SK-N-DZ (cell line): ENCODE measurements at regions not wholly inside any gene's neighbourhood (a gene's known extent, or its start where the extent isn't known, plus 50 kb on each side); places are given as distances from the start of the nearest gene placed in this dataset.
"Not testable (repeated sequence)": the region's sequence is repeated elsewhere in the genome, so short reads cannot be mapped to it uniquely, and the experiment has no call there.

ENCODE experiments used
- DNase-seq: peaks from one replicate; pipeline ENCODE4 v3.0.0-alpha.2; 2015; ENCODE audit warnings: low spot score

DNA sequence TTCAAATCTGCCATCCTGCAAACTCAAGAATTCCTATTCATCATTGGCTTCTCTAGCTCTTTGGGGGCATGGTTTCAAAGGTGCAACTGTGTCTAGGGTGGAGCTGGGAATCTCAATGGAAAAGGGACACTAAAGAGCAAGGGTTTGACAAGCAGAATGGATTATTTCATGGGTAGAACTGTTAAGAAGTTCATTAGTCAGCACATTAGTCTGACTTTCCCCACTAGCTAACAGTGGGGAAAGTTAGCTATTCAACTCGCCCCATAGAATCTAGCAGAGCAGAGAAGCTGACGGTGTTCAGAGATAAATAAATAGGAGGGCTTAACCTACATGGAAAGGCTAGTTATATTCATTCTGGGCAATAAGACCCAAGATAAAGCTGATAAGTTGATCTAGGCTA lies 153.9 kb downstream of the EMP1 start:
- no peak for DNase-seq

DNA sequence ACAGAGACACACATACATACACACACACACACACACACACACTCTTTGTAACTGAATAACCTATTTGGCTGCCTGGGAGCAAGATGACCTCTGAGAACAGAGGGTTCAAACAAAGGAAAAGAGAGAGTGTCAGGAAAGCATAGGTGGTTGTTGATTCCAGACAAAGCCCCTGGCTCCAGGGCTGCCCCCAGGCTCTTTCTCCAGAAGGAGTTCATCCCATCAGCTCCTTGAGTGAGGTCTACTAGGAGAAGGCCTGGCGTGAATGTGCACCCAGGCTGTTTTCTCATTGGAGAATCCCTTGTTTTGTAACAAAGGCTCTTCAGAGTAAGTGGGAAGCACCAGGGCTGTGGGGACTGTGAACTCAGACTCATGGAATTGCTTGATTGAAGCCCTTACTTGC lies 151.9 kb downstream of the EMP1 start:
- DNase-seq = no peak

DNA sequence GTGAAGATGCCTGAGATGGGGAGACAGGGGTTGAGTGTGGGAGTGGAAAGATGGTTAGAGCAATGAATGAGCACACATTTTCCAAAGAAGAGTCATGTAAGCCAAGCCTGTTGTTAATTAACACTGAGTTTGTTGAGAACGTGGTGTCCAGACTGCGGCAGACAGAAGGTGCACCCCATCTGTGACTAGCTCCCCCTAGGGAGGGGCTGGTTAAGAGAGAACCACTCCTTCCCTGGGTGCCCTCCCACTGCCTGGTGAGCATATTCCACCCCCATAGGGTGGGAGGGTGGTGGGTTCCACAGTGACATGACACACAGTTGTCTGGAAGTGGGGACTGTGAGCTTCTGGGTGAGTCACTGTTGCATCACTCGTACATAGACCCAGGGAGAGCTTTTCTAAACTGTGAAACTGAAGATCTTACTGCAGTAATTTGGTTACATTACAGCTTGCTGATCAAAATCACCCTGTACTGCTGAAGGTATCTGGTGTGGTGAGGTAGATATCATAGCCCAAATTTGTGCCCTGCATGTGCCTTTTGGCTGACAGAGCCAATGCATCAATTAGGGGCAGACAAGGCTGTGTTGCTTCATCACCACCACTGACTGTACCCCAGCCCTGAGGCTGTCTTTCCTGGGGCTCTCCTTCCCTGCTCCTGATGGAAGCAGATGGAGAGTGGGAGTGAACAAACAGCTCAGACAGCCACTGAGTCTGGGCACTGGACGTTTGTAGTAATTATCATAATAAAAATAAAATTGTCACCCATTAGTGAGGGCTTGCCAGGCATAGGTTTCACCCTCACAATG lies 150.9 kb downstream of the EMP1 start:
- no peak for DNase-seq

DNA sequence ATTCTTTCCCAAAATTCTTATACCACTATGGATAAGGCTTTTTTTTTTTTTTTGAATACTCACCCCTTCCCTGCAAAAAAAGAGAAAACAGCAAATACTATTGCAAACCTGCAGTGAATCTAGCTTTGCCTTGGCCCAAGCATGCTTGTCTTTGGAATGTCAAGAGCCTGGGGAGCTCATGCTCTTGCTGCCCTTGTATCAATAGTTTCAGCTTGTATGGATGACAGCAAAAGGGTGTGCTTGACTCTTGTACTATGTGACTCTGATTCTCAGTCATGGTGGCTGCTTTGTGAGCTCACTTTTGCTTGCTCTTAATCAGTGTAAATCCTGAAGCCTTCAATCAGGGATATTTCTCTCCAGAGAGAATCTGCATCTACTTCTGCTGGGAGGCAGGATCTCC lies 149.2 kb downstream of the EMP1 start:
- DNase-seq = no peak

DNA sequence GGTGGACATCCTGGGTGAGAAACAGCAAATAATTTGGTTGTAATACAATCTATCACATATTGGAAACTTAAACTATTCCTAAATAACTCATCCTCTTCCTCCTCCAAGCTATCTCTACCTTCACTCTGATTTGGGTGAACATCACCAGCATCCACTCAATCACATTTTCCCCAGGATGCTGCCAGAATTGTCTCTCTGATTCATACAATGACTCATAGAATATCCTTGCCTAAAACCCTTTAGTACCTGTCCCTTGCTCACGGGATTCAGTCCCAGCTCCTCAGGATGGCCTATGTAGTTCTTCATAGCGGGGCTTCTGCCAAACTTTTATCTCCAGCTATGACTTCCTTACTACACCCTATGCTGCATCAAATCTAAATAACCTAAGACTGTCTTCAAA lies 146.8 kb downstream of the EMP1 start:
- no peak for DNase-seq

DNA sequence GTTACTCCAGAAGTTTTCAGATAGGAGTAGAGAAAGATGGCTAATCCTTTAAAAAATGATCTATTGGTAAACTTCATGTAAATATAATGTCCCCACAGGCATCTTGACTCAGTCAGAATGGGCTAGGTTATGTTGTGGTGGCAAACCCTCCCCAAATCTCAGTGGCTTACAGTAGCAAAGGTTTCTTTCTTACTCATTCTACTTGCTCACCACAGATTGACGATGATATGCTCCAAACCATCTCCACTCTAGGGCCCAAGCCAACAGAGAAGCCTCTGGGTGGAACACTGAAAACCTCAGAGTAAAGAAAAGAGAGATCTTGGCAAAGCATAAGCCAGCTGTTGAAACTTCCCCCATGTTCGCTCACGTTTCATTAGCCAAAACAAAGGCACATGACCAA lies 146.4 kb downstream of the EMP1 start:
- DNase-seq = no peak

DNA sequence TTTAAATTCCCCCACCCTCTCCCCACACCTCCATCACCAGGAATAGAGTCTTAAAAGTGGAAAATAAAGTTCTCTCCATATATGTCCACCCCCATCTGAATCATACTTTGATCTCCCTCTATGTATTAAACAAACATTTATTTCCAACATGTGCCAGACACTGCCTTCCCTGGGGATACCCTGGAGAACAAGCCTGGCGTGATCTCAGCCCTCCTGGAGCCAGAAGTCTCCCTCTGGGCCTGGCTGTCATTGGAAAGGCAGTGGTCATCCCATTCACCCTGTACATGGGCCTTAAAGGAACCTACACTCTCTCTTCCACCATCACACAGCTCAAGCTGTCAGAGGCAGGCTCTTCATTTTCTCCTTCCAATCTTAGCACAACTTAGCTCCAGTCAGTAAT lies 143.6 kb downstream of the EMP1 start:
- no peak for DNase-seq

DNA sequence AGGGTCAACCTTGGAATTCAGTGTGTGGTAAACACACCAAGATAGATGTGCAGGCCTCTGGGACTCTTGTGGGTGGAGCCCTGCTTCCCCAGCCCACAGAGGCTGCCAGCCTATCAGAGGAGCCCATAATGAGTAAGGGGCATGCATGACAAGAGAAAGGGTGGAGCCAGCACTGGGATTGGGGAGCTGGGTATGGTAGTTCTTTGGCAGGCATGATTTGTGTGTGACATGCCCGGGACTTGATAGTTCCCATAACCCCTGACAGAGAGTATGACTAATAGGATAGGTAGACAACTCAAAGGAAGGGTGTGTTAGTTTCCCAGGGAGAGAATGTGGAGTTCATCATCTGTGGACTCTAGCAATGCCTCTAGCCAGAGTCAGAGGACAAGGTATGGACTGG lies 143.0 kb downstream of the EMP1 start:
- no peak for DNase-seq

DNA sequence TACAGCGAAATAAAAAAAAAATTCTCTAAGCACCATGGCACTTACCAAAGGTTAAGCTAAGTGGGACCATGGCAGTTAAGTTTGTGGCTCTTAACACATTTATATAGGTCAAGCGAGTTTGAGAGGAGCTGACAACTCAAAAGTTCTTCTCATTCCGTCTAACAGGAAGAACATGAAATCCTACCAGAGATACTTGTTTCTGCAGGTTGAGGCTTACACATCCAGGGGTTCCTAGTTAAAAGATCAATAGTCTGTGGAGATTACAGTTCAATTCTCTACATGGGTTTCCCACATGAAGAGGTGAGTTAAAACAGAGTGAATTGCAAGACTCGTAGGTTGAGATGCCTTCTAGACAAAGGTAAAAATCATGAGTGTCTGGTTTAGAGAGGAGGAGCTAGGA lies 142.6 kb downstream of the EMP1 start:
- no peak for DNase-seq

DNA sequence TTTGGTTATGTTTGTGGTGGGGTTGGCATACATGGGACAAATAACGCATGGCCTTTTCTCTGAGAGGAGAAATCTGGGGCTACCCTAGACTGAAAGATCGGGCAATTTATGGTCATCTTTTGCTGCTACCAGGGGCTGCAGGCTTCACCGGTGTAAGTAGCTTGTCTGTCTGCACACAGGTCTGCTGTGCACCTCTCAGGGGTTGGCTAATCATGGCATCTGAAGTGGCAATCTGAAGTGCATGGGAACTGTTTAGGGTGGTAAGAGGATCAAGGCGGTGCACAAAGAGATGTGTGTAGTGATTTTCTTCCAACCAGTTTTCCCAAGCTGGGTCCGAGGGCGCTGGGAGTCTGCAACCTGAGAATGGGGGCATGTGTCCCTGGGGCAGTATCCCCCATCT lies 141.3 kb downstream of the EMP1 start:
- DNase-seq = no peak

DNA sequence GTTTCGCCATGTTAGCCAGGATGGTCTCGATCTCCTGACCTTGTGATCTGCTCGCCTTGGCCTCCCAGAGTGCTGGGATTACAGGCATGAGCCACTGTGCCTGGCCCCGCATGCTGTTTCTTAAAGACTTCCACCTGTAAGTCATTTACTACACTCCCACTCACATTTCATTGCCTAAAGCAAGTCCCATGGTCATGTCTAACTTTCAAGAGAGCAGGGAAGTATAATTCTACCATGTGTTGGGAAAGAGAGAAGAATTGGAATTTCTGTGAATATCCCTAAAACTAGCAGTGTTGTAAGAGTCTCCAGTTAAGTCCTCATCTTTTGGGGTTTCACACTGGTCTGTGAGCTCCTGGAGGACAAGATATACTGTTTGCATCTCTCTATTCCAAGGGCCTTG lies 139.7 kb downstream of the EMP1 start:
- no peak for DNase-seq

DNA sequence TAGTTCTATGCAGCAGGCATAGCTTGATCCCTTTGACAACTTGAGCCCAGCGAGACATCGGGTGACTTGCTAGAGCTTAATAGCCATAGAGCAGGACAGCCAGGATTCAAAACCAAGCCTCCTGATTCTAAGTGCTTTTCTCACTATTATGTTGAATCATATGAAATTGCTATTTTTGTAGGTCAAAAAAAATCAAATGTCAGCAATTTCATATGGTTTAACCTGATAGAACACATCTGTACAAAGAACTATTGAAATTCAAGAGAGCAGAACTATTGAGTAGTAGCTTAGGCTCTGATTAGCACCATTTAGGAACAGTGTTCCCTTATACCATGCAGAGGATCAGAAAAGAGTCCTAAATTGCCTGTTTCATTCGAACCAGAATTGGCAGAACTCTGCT lies 132.0 kb downstream of the EMP1 start:
- DNase-seq = no peak

DNA sequence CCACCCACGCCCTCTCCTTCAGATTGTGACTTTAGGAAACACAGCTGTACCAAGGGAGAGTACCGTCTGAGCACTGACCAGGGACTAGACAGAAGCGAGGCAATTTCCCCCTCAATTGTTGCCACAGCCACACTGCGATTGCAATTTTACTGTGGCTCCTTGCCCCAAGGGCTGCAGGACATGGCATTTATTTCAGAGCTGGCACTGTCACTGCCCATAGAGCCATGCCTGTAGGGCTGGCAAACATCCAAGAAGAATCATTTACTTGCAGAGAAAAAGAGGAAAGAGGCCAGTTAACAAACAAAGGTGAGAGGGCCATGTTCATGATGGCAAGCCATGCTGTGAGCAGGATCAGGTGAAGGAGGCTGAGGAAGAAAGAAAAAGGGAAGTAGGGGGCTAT lies 129.6 kb downstream of the EMP1 start:
- no peak for DNase-seq

DNA sequence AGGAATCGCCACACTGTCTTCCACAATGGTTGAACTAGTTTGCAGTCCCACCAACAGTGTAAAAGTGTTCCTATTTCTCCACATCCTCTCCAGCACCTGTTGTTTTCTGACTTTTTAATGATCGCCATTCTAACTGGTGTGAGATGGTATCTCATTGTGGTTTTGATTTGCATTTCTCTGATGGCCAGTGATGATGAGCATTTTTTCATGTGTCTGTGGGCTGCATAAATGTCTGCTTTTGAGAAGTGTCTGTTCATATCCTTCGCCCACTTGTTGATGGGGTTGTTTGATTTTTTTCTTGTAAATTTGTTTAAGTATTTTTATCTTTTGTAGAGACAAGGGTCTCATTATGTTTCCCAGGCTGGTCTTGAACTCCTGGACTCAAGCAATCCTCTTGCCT lies 128.5 kb downstream of the EMP1 start:
- not testable (repeated sequence) for DNase-seq

DNA sequence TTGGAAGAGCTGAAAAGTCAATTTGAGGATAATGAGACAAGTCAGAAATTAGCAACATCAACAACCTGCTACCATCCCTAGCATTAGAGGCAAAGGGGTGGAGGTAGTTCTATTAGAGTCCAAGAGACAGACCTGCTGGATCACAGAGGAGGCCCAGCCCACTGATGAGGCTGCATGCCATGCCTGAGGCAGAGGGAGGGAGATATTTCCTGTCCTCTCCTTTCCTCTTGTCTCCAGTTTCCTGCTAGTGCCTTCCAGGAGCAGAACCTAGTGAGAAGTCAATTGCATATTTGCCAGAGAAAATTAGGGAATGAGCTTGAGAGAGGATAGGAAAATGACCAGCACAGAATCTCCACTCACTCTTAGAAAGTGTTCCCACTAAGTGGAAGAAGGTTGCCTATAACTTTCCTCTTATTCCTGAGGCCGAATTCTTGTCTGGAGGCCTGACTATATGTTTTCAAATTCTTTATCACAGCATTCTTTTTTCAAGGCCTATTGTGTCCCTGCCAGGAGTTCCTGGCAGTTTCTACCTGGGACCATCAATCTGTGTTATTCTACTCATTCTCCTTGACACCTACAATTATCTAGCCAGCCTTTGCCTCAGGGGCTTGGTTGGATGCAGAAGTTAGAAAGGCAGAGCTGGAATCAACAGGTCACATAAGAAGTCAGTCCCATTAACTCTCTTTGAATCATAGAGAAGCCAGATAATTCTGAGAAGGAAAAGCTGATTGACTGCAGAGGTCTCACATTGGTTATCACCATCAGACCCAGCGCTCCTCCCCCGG lies 121.9 kb downstream of the EMP1 start:
- DNase-seq = no peak

DNA sequence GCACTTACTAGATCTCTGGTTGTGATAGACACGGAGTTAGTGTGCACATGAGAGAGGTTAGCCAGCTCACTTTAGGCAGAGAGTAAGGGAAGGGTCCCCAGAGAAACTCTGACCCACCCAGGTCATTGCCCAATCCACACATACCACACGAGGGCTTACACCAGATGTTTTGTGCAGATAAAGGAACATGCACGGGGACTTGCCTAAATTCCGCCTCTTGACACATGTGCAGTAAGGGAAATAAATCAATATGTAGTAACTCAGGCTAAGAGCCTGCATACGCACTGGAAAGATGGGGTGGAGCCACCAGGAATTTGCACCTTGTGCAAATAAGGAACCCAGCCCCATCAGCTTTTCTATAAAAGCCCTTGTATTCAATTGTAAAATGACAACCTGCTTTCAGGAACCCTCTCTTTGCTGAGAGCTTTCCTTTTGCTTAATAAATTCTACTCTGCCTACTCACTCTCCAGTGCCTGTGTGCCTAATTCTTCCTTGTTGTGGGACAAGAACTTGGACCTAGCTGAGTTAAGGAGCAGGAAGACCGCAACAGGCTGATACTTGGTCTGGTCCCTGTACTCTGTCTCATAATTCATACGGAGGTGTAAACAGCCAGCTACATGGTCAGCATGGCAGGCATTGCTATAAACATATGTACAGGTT lies 120.2 kb downstream of the EMP1 start:
- DNase-seq = no peak

DNA sequence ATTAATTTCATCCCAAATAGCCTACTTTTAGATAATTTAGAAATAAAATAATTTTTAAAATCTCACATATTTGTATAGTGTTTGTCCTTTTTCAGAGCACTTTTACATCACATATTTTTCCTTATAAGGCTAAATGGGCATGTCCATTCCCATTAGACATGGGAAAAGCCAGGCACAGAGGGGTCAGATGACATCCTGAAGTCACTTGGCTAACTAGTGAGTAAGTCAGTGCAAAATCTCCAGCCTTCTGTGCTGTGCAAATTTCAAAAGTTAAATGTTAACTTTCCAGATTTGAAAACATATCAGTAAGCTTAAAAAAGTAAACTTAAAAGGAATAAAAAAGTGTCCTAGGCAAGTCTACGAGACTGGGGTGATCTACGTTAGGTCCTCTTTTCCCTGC lies 117.4 kb downstream of the EMP1 start:
- DNase-seq = no peak

DNA sequence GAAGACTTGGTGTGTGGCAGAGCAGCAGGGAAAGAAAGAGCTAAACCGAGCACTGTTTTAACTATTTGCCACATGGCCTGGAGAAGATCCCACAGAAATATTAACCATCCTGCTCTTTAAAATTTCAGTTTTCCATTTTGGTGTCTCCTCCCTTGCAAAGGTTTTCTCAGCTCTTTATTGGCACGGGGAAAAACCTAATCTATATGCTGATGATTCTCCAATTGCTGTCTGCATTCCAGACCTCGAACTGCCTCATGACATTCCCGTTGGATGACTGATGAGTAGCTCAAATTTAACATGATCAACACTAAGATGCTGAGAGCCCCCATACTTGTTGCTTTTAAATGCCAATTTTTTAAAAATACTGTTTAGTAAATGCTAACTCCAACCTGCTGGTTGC lies 115.0 kb downstream of the EMP1 start:
- DNase-seq = no peak

DNA sequence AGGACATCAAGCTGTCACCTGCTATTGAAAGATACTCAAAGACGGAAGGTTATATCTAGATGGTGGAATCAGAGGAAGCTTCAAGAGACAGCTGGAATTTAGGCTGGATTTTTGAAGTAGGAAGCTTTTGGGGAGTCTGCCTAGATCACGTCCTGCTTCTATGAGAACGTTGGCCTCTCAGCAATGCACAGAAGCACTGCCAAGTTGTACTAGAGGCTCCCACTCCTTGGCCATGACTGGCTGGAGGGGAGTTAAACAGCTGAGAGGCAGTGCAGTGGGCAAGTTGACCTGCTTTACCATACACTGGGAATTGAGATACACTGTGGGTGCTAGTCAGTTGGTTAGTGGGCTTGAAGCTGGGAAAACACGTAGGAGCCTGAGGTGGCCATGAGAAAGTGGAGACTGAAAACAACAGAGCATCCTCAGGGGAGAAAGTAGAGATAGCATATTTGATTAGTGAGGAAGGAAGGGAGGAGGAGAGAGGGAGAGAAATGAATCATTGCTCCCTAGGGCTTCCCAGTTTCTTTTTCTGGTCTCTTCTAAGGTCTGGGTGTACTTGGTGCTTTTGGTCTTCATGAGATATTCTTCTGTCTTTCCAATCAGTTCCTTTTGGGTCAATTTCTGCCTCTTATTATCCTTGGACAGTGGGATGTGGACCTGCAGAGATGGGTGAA lies 110.8 kb downstream of the EMP1 start:
- DNase-seq = no peak

DNA sequence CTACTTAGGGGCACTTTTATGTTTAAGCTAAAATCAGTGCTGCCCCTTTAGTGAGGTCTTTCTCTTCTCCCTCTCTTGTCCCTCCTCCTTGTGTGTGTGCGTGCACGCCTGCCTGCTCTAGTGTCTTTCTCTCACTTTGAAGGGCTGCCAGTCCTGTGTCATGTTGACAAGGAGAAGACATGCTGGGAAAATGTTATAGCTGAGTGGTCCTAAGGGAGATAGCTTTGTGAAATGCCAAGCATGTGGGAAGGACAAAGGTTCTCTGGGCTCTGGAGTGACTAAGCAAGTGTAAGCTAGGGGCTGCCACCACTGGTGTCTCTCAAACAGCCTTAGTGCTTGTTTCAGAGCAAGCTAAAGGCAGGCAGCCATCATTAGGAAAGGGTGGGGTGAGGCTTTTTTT lies 108.4 kb downstream of the EMP1 start:
- no peak for DNase-seq

DNA sequence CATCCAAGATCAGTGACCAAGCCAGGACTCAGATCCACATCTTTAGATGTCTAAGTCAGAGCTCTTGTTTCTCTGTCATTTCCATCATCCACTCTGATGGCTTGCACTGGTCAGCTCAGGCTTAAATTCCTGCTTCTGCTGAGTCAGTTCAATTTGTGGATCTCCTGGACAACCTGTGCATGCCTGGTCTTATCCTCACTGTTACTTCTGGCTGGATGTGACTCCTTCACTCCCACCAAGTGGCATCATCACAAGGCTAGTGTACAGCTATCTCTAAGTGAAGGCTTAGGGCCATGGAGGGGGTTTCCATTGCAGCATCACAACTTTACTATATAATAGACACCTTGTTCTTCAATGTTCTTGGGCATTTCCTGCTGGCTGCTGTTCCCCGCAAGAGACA lies 102.9 kb downstream of the EMP1 start:
- no peak for DNase-seq

DNA sequence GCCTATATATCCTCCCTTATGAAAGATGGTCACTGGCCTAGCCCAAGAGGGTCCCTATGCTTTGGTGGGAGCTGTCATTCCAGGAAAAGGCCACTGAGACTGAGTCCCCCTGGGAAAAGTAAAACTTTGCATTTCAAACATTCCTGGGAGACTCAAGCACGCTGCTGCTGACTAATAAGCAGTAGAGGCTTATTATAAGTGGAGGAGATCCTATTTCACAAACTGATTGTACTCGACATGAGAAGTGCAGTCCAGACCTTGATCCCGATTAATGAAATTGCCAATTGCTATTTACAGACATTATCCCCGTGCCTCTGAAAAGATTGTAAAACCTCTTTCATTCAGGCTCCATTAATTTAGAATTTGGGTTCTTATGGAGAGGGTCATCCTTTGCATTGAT lies 96.6 kb downstream of the EMP1 start:
- DNase-seq = no peak
